ENCODE measurements at regions not wholly inside any gene's neighbourhood (a gene's known extent, or its start where the extent isn't known, plus 50 kb on each side); places are given as distances from the start of the nearest gene placed in this dataset.

DNA sequence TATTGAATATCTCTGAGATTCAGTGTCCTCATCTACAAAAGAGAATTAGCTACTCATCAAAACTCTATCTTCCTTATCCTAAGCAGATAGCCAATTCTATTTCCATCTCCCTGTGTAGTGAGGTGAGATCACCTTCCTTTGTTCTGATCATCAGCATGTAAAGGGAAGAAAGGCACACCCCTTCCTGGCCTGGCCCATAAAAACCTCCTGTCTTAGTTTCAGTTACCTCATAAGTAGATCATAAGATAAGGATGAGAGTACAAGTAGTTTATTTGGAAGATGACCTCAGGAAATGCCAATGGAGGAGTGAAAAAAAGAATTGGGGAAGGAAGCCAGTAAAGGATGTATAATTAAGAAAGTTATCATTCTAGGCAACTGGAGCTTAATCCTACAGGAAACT lies 114.5 kb upstream of the GADL1 start:
- TF ChIP-seq, protein P1, sequence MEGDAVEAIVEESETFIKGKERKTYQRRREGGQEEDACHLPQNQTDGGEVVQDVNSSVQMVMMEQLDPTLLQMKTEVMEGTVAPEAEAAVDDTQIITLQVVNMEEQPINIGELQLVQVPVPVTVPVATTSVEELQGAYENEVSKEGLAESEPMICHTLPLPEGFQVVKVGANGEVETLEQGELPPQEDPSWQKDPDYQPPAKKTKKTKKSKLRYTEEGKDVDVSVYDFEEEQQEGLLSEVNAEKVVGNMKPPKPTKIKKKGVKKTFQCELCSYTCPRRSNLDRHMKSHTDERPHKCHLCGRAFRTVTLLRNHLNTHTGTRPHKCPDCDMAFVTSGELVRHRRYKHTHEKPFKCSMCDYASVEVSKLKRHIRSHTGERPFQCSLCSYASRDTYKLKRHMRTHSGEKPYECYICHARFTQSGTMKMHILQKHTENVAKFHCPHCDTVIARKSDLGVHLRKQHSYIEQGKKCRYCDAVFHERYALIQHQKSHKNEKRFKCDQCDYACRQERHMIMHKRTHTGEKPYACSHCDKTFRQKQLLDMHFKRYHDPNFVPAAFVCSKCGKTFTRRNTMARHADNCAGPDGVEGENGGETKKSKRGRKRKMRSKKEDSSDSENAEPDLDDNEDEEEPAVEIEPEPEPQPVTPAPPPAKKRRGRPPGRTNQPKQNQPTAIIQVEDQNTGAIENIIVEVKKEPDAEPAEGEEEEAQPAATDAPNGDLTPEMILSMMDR (optimal IDR thresholded peaks at IDR 0.05 in 1 of 3, IDR thresholded peaks at IDR 0.05 in 1 of 3, conservative IDR thresholded peaks at IDR 0.05 in 1 of 3; ENCODE audit: extremely low read depth in 1 of 3, insufficient read depth in 2 of 3, low read length in 3 of 3): no peak
- TF ChIP-seq EZH2 (IDR thresholded peaks at IDR 0.05; ENCODE audit: low read length): no peak

All from keratinocyte (primary cell).